ENCODE measurements at regions not wholly inside any gene's neighbourhood (a gene's known extent, or its start where the extent isn't known, plus 50 kb on each side); places are given as distances from the start of the nearest gene placed in this dataset.
"Not testable (repeated sequence)": the region's sequence is repeated elsewhere in the genome, so short reads cannot be mapped to it uniquely, and the experiment has no call there.

DNA sequence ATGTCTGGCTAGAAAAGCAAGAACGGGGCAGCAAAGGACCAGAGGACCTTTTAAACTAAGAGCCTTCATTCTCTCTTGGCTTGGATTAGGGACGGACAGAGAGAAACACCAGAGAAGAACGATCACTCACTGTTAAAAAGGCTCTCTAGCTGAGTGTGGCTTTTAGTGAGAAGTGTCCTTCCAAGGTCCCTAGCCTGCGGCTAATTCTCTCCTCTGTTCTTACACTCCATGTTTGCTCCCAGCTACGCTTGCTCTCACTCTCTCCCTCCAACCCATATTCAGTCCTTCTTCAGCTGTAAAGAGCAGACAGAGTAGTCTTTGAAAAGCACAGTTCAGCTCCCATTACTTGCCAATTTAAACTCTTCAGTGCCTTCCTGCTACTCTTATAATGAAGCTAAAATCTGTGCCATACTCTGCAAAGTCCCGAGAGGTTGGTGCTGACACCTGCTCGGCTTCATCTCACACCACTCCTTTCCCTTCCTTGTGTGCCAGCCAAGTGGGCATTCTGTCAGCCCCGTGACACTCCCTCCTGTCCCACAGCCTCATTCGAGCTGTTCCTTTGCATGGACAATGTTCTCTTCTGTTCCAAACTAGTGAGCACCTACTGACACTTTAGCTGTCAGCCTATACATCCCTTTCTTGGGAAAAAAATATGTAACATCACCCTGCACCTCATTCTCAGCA is 136.0 kb downstream of the ATP6V0E2 start:
- not testable (repeated sequence) for H3K27ac ChIP-seq (ENCODE audit: low read depth); DNase-seq (ENCODE audit: extremely low spot score); H3K4me3 ChIP-seq (ENCODE audit: low read depth, low read length); H3K36me3 ChIP-seq (ENCODE audit: insufficient read depth); H3K4me1 ChIP-seq (ENCODE audit: insufficient read depth)
- WGBS: 70% methylated on average over 8 of the region's 9 CpGs

DNA sequence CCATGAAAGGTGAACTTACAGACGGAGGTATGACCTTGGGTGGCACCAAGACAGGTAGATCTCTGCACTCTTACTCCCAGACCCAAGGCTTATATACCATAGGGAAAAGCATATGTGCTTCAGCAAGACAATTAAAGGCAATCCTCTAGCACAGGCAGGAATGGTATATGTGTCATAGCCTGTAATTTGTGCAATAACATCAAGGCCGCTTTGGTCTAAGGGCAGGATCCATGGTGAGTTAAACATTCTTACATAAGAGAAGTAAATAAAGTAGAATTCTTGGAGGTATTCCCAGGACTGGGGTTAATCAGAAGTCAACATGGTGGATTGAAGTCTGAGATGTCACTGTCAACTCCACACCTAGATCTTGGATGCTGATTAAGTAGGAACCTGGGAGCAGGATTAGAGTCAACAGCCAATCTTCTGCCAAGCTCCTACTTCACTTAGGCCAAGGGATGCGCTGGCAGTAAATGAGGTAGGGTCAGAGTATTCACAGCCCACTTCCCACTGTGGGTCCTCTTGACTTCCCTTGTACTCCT is 143.0 kb downstream of the ATP6V0E2 start:
- not testable (repeated sequence) for H3K4me3 ChIP-seq (ENCODE audit: low read depth, low read length); H3K4me1 ChIP-seq (ENCODE audit: insufficient read depth); H3K36me3 ChIP-seq (ENCODE audit: insufficient read depth); DNase-seq (ENCODE audit: extremely low spot score); H3K27ac ChIP-seq (ENCODE audit: low read depth)
- 79% methylated on average over 3 of the region's 3 CpGs for WGBS

DNA sequence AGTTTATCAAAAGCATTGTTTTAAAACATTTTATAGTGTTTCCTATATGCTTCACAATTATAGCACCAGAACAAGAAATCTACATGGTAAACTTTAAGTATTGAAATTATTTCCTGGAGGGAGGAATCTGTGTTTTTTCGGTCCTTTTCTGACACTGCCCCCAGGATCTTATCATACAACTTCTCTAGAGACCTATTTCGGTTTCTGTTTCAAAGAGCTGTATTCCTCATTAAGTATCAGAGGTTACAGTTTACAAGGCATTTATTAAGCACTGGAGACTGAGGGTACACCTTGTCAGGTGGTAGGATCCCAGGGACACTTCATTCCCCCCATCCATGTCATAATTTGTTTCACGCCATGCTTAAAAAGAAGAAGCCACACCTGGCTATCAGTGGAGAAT is 146.4 kb downstream of the ATP6V0E2 start:
- H3K27ac ChIP-seq (ENCODE audit: low read depth): not testable (repeated sequence)
- WGBS: 71% methylated on average over 3 of the region's 3 CpGs

DNA sequence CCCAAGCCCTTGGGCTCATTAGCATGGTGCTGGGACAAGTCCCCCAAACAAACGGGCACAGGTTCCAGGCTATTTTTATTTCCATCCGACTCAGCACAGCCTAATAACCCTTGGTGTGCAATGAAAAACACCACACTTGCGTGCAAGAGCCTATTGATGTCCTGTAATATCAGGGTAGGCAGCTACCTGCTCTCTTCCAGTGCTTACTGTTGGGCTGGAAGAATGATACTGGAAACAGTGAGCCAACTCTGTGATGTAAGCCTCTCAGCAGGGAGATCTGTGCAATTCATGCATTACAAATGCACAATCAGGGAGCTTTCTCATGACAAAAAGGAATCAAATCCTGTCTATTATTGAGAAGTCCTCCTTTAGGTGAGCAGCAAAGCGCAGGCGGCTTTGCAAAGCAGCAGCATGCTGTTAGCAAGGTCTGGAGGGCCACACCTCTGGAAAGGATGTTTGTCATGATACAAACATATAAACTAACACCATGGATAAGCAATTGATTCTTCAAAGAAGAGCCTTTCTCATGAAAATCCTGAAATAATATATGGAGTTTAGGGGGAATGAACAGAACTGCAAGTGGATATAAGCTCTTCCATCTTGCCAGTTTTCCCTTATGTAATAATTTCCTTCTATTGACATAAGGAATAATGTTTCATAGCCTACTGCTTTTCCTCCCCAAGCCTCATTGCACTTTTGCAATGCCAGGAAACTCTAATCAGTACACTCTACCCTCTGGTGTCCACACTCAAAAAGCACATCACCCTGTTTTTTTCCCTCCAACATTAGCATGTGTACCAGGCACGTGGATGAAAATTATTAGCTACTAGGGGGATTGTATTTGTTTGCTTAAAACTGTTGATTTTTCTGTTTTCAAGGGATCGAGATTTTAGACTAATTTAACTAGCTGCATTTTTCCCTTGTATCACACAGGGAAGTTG is 151.1 kb downstream of the ATP6V0E2 start:
- not testable (repeated sequence) for DNase-seq (ENCODE audit: extremely low spot score); H3K4me3 ChIP-seq (ENCODE audit: low read depth, low read length); H3K27ac ChIP-seq (ENCODE audit: low read depth); H3K36me3 ChIP-seq (ENCODE audit: insufficient read depth); H3K4me1 ChIP-seq (ENCODE audit: insufficient read depth)
- WGBS: 71% methylated on average over 7 of the region's 7 CpGs

More for the DNA sequence above, 146.4 kb downstream of the ATP6V0E2 start:
- H3K4me3 ChIP-seq (ENCODE audit: low read depth, low read length); H3K4me1 ChIP-seq (ENCODE audit: insufficient read depth); DNase-seq (ENCODE audit: extremely low spot score); H3K36me3 ChIP-seq (ENCODE audit: insufficient read depth): not testable (repeated sequence)

DNA sequence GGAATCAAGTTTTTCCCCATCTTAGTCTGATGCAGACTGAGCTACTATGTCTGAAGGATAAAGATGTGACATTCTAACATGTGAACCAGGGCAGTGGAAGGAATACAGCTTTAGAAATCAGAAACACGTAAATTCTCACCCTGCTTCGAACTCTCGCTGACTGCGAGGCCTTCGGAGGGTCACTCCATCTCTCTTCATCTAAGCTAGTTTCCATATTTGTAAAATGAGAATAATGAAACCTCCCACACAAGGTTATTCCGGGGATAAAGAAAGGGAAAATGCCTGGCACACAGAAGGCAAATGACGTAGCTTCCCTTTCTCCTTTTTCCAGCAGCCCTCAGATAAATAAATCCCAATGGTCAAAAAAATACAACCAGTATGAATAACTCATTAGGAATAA is 152.0 kb downstream of the ATP6V0E2 start:
- H3K36me3 ChIP-seq (ENCODE audit: insufficient read depth); H3K4me3 ChIP-seq (ENCODE audit: low read depth, low read length); H3K4me1 ChIP-seq (ENCODE audit: insufficient read depth); DNase-seq (ENCODE audit: extremely low spot score); H3K27ac ChIP-seq (ENCODE audit: low read depth): not testable (repeated sequence)
- 63% methylated on average over 7 of the region's 7 CpGs for WGBS

DNA sequence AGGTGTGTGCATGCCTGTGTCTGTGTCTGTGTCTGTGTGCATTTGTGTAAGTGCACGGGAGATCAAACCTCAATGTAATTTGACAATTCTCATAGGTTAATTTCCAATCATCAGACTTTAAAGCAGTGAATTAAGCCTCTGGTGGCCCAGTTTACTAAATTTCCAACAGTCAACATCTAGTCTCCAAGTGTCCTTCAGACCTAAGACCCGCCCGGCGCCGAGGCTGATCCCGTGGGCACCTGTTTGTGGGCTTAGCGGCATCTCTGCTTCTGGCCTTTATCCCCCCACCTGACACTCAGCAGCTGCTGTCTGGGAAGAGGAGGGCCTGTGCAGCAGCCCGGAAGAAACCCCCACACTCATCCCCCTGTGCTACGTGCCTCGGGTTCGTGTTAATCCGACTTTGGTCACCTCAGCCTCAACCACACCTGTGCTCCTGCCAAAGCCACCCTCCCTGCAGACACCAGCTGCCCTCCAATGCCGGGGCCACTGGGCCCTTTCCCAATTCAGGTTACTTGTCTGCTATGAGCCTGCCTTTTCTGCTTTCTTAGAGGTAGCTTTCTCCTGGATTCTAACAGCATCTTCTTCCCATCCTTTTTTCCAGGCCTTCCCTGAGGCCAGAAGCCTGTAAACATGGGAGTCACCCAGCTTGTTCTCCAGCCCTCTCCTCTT is 154.7 kb downstream of the ATP6V0E2 start:
- not testable (repeated sequence) for DNase-seq (ENCODE audit: extremely low spot score); H3K27ac ChIP-seq (ENCODE audit: low read depth); H3K4me1 ChIP-seq (ENCODE audit: insufficient read depth); H3K36me3 ChIP-seq (ENCODE audit: insufficient read depth); H3K4me3 ChIP-seq (ENCODE audit: low read depth, low read length)
- 23% methylated on average over 9 of the region's 13 CpGs for WGBS

DNA sequence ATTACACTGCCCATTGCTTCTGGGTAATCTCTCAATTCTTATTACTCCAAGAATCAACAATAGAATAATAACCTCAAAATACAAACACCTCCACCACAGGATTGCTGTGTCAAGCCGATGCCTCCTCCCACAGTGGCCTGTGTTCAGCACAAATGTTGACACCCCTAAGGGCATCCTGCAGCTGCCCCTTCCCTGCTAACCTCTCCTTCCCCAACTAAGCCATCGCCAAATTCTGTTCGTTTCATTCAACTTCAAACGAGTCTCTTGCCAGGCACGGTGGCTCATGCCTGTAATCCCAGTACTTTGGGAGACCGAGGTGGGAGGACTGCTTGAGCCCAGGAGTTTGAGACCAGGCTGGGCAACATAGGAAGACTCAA is 155.2 kb downstream of the ATP6V0E2 start:
- not testable (repeated sequence) for DNase-seq (ENCODE audit: extremely low spot score); H3K4me1 ChIP-seq (ENCODE audit: insufficient read depth); H3K4me3 ChIP-seq (ENCODE audit: low read depth, low read length); H3K36me3 ChIP-seq (ENCODE audit: insufficient read depth); H3K27ac ChIP-seq (ENCODE audit: low read depth)
- WGBS: 77% methylated on average over 6 of the region's 6 CpGs

DNA sequence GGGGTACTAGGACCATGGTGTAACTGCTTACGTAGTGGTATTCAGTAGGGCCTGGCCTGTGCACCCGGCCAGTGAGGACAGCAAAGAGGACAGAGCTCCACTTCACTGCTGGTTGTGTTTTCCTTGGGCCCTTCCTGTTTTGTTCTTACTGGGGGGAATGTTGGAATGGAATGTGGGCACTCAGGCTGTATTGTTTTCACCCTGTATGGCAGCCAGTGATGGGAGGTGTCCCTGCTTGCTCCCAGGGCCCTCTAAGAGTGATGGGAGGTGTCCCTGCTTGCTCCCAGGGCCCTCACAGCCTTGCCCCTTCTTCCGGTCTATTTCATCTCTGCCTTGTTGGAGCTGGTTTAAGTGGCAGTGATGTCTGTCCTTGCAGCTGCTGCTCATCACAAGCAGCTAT is 158.0 kb downstream of the ATP6V0E2 start:
- H3K27ac ChIP-seq (ENCODE audit: low read depth); DNase-seq (ENCODE audit: extremely low spot score); H3K4me3 ChIP-seq (ENCODE audit: low read depth, low read length); H3K36me3 ChIP-seq (ENCODE audit: insufficient read depth); H3K4me1 ChIP-seq (ENCODE audit: insufficient read depth): not testable (repeated sequence)
- 75% methylated on average over 3 of the region's 3 CpGs for WGBS

DNA sequence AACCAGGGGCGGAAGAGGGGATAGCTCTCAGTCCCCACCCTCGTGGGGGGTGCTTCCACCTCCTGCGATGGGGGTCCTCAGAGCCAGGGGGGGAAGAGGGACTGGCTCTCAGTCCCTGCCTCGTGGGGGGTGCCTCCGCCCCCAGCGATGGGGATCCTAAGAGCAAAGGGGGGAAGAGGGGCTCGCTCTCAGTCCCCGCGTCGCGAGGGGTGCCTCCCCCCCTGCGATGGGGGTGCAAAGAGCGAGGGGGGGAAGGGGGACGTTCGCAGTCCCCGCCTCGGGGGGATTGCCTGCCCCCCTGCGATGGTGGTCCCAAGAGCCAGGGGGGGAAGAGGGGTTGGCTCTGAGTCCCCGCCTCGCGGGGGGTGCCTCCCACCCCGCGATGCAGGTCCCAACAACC is 159.9 kb downstream of the ATP6V0E2 start:
- not testable (repeated sequence) for H3K36me3 ChIP-seq (ENCODE audit: insufficient read depth); H3K27ac ChIP-seq (ENCODE audit: low read depth); DNase-seq (ENCODE audit: extremely low spot score); H3K4me3 ChIP-seq (ENCODE audit: low read depth, low read length); H3K4me1 ChIP-seq (ENCODE audit: insufficient read depth)
- WGBS: 92% methylated on average over 23 of the region's 23 CpGs

DNA sequence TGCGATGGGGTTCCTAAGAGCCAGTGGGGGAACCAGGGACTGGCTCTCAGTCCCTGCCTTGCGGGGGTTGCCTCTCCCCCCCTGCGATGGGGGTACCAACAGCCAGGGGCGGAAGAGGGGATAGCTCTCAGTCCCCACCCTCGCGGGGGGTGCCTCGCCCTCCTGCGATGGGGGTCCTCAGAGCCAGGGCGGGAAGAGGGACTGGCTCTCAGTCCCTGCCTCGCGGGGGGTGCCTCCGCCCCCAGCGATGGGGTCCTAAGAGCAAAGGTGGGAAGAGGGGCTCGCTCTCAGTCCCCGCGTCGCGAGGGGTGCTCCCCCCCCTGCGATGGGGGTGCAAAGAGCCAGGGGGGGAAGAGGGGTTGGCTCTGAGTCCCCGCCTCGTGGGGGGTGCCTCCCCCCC is 162.0 kb downstream of the ATP6V0E2 start:
- WGBS: 96% methylated on average over 21 of the region's 21 CpGs
- H3K4me3 ChIP-seq (ENCODE audit: low read depth, low read length); DNase-seq (ENCODE audit: extremely low spot score): not testable (repeated sequence)

DNA sequence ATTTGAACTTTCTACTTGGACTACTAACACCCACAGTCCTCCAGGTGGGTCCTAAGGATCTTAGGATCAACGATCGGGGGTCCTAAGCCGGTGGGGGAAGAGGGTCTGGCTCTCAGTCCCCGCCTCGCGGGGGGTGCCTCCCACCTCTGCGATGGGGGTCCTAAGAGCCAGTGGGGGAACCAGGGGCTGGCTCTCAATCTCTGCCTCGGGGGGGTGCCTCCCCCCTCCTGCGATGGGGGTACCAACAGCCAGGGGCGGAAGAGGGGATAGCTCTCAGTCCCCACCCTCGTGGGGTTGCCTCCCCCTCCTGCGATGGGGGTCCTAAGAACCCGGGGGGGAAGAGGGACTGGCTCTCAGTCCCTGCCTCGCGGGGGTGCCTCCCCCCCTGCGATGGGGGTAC is 165.3 kb downstream of the ATP6V0E2 start:
- H3K36me3 ChIP-seq (ENCODE audit: insufficient read depth); H3K27ac ChIP-seq (ENCODE audit: low read depth); DNase-seq (ENCODE audit: extremely low spot score); H3K4me1 ChIP-seq (ENCODE audit: insufficient read depth); H3K4me3 ChIP-seq (ENCODE audit: low read depth, low read length): not testable (repeated sequence)
- 88% methylated on average over 16 of the region's 16 CpGs for WGBS

More for the DNA sequence above, 162.0 kb downstream of the ATP6V0E2 start:
- H3K4me1 ChIP-seq (ENCODE audit: insufficient read depth); H3K36me3 ChIP-seq (ENCODE audit: insufficient read depth); H3K27ac ChIP-seq (ENCODE audit: low read depth): not testable (repeated sequence)

DNA sequence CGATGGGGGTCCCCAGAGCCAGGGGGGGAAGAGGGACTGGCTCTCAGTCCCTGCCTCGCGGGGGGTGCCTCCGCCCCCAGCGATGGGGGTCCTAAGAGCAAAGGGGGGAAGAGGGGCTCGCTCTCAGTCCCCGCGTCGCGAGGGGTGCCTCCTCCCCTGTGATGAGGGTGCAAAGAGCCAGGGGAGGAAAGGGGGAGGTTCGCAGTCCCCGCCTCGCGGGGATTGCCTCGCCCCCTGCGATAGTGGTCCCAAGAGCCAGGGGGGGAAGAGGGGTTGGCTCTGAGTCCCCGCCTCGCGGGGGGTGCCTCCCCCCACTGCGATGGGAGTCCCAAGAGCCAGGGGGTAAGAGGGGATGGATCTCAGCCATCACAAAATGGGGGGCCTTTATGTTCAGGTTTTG is 168.5 kb downstream of the ATP6V0E2 start:
- H3K36me3 ChIP-seq (ENCODE audit: insufficient read depth); H3K4me3 ChIP-seq (ENCODE audit: low read depth, low read length); DNase-seq (ENCODE audit: extremely low spot score); H3K4me1 ChIP-seq (ENCODE audit: insufficient read depth); H3K27ac ChIP-seq (ENCODE audit: low read depth): not testable (repeated sequence)
- 75% methylated on average over 10 of the region's 20 CpGs for WGBS

DNA sequence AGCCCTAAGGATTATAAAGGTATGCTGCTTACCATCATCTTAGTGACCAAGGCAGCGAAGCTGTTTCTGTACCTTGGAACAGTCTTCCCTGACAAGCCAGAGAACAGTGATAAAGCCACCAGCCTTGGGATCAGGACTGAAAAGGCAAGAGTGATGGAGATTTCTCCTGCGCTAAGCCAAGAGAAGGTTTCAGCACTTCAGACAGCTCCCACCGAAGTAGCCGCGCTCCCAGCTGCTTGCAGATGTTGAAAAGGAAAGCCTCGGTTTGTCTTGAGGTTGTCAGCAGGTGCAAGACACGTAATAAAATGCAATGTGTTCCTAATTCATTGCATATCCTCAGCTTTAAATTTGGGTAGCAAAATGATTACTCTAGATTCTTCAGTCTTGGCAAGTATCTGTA is 171.0 kb downstream of the ATP6V0E2 start:
- not testable (repeated sequence) for H3K4me3 ChIP-seq (ENCODE audit: low read depth, low read length); H3K36me3 ChIP-seq (ENCODE audit: insufficient read depth); H3K27ac ChIP-seq (ENCODE audit: low read depth); H3K4me1 ChIP-seq (ENCODE audit: insufficient read depth)
- peak; percentile 18 for DNase-seq (ENCODE audit: extremely low spot score)
- 6% methylated on average over 7 of the region's 7 CpGs for WGBS
